ENCODE measurements at regions not wholly inside any gene's neighbourhood (a gene's known extent, or its start where the extent isn't known, plus 50 kb on each side); places are given as distances from the start of the nearest gene placed in this dataset.

- DNase-seq = no peak
Measured at GRCh38 chr12:126807312-126807865, 1459.6 kb upstream of the TMEM132C start.

- DNase-seq = no peak
Measured at GRCh38 chr12:126811391-126811790, 1455.6 kb upstream of the TMEM132C start.

GRCh38 chr12:126819554-126819953 is 1447.4 kb upstream of the TMEM132C start:
- no peak for DNase-seq

GRCh38 chr12:126830778-126831680 is 1435.9 kb upstream of the TMEM132C start:
- DNase-seq = no peak

- DNase-seq = no peak
Measured at GRCh38 chr12:126837697-126838096, 1429.3 kb upstream of the TMEM132C start.

- no peak for DNase-seq
Measured at GRCh38 chr12:126843915-126844669, 1422.9 kb upstream of the TMEM132C start.

- DNase-seq = no peak
Measured at GRCh38 chr12:126847005-126847629, 1419.9 kb upstream of the TMEM132C start.

- DNase-seq = no peak
Measured at GRCh38 chr12:126855768-126856167, 1411.2 kb upstream of the TMEM132C start.

GRCh38 chr12:126856958-126857357 is 1410.0 kb upstream of the TMEM132C start:
- DNase-seq = no peak

- no peak for DNase-seq
Measured at GRCh38 chr12:126858560-126858959, 1408.4 kb upstream of the TMEM132C start.

- no peak for DNase-seq
Measured at GRCh38 chr12:126860210-126860609, 1406.8 kb upstream of the TMEM132C start.

GRCh38 chr12:126862500-126862899 is 1404.5 kb upstream of the TMEM132C start:
- no peak for DNase-seq

GRCh38 chr12:126869644-126870043 is 1397.3 kb upstream of the TMEM132C start:
- no peak for DNase-seq

- DNase-seq = no peak
Measured at GRCh38 chr12:126873701-126874100, 1393.3 kb upstream of the TMEM132C start.

- peak; percentile 66 for DNase-seq
Measured at GRCh38 chr12:126874427-126875026, 1392.4 kb upstream of the TMEM132C start.

- DNase-seq = no peak
Measured at GRCh38 chr12:126879842-126880241, 1387.1 kb upstream of the TMEM132C start.

- DNase-seq = no peak
Measured at GRCh38 chr12:126883697-126884096, 1383.3 kb upstream of the TMEM132C start.

- no peak for DNase-seq
Measured at GRCh38 chr12:126889501-126889900, 1377.5 kb upstream of the TMEM132C start.

GRCh38 chr12:126890097-126890496 is 1376.9 kb upstream of the TMEM132C start:
- no peak for DNase-seq

GRCh38 chr12:126891789-126892188 is 1375.2 kb upstream of the TMEM132C start:
- DNase-seq = no peak

GRCh38 chr12:126895951-126896913 is 1370.7 kb upstream of the TMEM132C start:
- DNase-seq = no peak

Measured in midbrain (tissue), 1 donor.